Activated CD4-positive, alpha-beta T cell treated with anti-CD3 and anti-CD28 coated beads, Interleukin-2, amount 10 ng/mL, durations not matched to agents 7 days and 5 days (primary cell): ENCODE measurements at regions not wholly inside any gene's neighbourhood (a gene's known extent, or its start where the extent isn't known, plus 50 kb on each side); places are given as distances from the start of the nearest gene placed in this dataset.
"Not testable (repeated sequence)": the region's sequence is repeated elsewhere in the genome, so short reads cannot be mapped to it uniquely, and the experiment has no call there.

ENCODE experiments used
- CTCF ChIA-PET: fragments of 350-600 bp; sonication (Branson Sonifier 250); formaldehyde crosslinking; loops from one replicate; lab custom pipeline; 2021; ENCODE audit warnings: antibody characterized with exemption; lab: Charles Lee
- POLR2A ChIA-PET: fragments of 350-600 bp; sonication (Branson Sonifier 250); formaldehyde crosslinking; loops from one replicate; lab custom pipeline; 2021; ENCODE audit warnings: antibody characterized with exemption; lab: Charles Lee
- DNase-seq: peaks from one replicate; pipeline ENCODE4 v3.0.0-alpha.2; 2020
- H3K27ac Mint-ChIP-seq: one replicate; pipeline ENCODE4 v1.8.0; 2021; ENCODE audit warnings: mild to moderate bottlenecking, moderate library complexity, mixed read lengths
- H3K27me3 Mint-ChIP-seq: one replicate; pipeline ENCODE4 v1.8.0; 2021; ENCODE audit warnings: mixed read lengths
- H3K36me3 Mint-ChIP-seq: one replicate; pipeline ENCODE4 v1.8.0; 2021; ENCODE audit warnings: low read depth, mixed read lengths
- H3K4me1 Mint-ChIP-seq: one replicate; pipeline ENCODE4 v1.8.0; 2021; ENCODE audit warnings: mixed read lengths
- H3K4me3 Mint-ChIP-seq: one replicate; pipeline ENCODE4 v1.8.0; 2021; ENCODE audit warnings: mild to moderate bottlenecking, moderate library complexity, mixed read lengths
- H3K9me3 Mint-ChIP-seq: one replicate; pipeline ENCODE4 v1.8.0; 2021; ENCODE audit warnings: mixed read lengths

DNA sequence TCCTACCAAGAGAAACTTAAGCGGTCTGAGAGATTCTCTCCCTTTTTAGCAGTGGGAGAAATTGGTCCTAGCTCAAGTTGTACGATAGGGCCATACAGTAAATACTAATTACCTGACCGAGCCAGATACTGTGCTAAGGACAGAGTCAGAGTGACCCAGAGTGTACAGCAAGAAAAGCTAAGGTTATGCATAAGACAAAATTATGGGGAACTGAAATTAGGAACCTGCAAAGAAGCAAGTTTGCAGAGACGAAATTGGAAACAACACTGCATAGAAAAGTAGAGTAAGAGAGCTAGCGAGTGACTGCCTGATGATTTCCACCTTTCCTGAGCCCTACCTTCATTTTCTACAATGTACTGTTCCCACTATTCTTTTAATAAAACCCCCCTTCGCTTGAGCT lies 278.1 kb downstream of the NKX6-1 start:
- Mint-ChIP-seq H3K27ac (no peak overlapping the region), H3K4me3 (no peak overlapping the region), H3K9me3 (no peaks in the 10 kb centered on the region), H3K4me1 (no peaks in the 10 kb centered on the region), H3K27me3 (no peaks in the 10 kb centered on the region), H3K36me3 (no peaks in the 10 kb centered on the region)
- POLR2A ChIA-PET: no interaction called here
- no peak for DNase-seq
- CTCF ChIA-PET: no interaction called here

DNA sequence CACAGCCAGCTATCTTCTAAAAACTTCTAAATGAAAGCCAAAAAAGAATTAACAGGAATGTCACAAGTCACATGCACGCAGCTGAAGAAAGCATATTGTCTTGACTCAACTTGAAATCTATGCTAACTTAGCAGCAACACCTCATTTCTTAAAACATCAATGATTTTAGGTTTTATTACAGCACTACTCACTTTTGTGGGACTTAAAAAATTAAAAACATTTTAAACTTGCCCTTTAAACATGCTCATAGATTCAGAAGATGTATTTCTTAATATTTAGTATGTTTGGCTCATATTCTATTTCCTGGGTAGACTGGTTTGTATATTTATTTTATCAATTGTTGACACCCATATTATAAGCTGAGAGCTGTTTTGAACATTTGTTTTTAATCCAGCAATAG lies 279.4 kb downstream of the NKX6-1 start:
- Mint-ChIP-seq H3K4me1 (no peaks in the 10 kb centered on the region), H3K4me3 (no peak overlapping the region), H3K27ac (no peak overlapping the region), H3K27me3 (no peaks in the 10 kb centered on the region), H3K36me3 (no peaks in the 10 kb centered on the region), H3K9me3 (no peaks in the 10 kb centered on the region)
- no peak for DNase-seq
- CTCF ChIA-PET: no interaction called here
- POLR2A ChIA-PET: no interaction called here

DNA sequence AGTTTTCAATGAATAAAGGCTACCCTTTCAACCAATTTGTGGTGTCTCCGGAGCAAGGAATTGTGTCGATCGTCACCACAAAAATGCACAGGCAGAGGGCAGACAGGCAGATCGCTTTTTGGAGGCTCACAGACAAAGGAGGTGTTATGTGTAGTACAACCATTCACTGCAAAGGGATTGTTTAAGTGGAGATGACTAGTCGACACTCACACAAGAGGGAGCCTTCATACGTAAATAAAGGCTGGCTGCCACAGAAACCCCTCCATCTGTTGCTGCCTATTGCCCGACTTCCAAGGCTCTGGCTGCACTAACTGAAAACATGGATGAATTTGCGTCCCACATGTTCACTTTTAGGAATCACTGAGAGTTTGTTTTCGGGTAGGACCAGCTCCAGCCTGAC lies 281.1 kb downstream of the NKX6-1 start:
- H3K9me3 Mint-ChIP-seq: no peaks in the 10 kb centered on the region
- no peaks in the 10 kb centered on the region for H3K27me3 Mint-ChIP-seq
- no peak overlapping the region for H3K27ac Mint-ChIP-seq
- POLR2A ChIA-PET: no interaction called here
- H3K36me3 Mint-ChIP-seq: no peaks in the 10 kb centered on the region
- no peaks in the 10 kb centered on the region for H3K4me1 Mint-ChIP-seq
- no peak overlapping the region for H3K4me3 Mint-ChIP-seq
- CTCF ChIA-PET: no interaction called here
- DNase-seq: no peak

DNA sequence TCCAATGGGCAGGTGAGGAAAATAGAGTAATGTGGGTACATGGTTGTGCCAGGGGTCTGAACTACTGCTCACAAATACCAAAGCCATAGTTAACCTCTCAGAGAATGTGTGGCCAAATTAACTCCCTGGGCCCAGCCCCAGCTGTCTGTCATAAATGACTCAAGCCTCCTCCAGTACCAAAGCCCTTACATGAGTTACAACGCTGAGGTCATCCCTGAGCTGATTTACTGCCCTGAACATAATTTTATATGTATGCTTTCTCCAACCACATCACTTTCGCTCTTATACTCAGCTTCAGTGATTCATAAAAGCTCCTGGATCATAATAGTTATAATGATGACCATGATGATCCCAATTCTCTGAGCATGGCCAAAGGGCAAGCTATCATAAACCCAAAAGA lies 283.9 kb downstream of the NKX6-1 start:
- no peak overlapping the region for H3K4me3 Mint-ChIP-seq
- no peak overlapping the region for H3K27ac Mint-ChIP-seq
- no peaks in the 10 kb centered on the region for H3K27me3 Mint-ChIP-seq
- H3K36me3 Mint-ChIP-seq: no peaks in the 10 kb centered on the region
- POLR2A ChIA-PET: interaction anchor here (0.7 kb wide), 1 partner anchor 327 kb away, joined by 3 read pairs; no protein-coding TSS in a partner anchor
- no peaks in the 10 kb centered on the region for H3K4me1 Mint-ChIP-seq
- CTCF ChIA-PET: no interaction called here
- DNase-seq: no peak
- no peaks in the 10 kb centered on the region for H3K9me3 Mint-ChIP-seq

DNA sequence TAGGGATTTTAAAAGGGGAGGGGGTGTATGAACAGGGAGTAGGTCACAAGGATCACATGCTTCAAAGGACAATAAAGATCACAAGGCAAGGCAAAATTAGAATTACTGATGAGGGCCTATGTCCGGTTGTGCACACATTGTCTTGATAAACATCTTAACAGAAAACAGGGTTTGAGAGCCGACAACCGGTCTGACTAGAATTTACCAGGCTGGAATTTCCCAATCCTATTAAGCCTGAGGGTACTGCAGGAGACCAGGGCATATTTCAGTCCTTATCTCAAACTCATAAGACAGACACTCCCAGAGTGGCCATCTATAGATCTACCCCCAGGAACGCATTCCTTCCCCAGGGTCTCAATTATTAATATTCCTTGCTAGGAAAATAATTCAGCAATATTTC lies 292.9 kb downstream of the NKX6-1 start:
- POLR2A ChIA-PET, H3K27ac Mint-ChIP-seq, H3K27me3 Mint-ChIP-seq, H3K4me1 Mint-ChIP-seq, DNase-seq, CTCF ChIA-PET, H3K4me3 Mint-ChIP-seq, H3K36me3 Mint-ChIP-seq, H3K9me3 Mint-ChIP-seq: not testable (repeated sequence)

DNA sequence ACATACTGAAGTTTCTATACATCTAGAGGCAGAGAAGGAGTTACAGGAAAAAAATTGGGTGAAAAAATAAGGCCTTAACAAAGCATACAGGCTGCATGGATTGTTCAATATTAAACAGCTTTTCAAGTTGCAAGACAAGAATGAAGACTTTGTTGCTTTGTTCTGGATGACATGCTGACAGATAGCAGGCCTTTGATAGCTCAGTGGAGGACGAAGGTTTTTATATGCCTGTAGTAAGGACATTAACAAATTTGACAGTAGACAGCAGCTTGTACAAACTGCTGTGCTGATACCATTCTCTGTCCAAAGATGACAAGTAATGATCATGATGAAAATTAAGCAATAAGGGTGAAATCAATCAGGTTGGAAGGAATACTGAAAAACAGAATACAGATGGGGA lies 309.9 kb downstream of the NKX6-1 start:
- ChIA-PET CTCF (no interaction called here), POLR2A (no interaction called here)
- Mint-ChIP-seq H3K4me1 (no peaks in the 10 kb centered on the region), H3K27ac (no peak overlapping the region), H3K36me3 (no peaks in the 10 kb centered on the region), H3K9me3 (no peaks in the 10 kb centered on the region), H3K27me3 (no peaks in the 10 kb centered on the region), H3K4me3 (no peak overlapping the region)
- no peak for DNase-seq

DNA sequence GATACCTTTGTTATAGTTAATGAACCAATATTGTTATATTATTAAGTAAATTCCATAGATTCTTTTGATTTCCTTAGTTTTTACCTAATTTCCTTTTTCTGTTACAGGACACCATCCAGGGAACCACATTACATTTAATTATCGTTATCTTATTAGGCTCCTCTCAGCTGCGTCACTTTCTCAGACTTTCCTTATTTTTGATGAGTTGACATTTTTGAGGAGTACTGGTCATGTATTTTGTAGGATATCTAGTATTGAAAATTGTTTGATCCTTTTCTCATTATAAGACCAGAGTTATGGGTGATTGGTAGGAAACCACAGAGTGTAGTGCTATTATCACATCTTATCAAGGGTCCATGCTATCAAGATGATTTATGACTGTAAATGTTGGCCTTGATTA lies 319.7 kb downstream of the NKX6-1 start:
- CTCF ChIA-PET: no interaction called here
- no peak overlapping the region for H3K4me3 Mint-ChIP-seq
- no peaks in the 10 kb centered on the region for H3K9me3 Mint-ChIP-seq
- H3K4me1 Mint-ChIP-seq: no peaks in the 10 kb centered on the region
- DNase-seq: no peak
- H3K27ac Mint-ChIP-seq: no peak overlapping the region
- H3K27me3 Mint-ChIP-seq: no peaks in the 10 kb centered on the region
- POLR2A ChIA-PET: no interaction called here
- no peaks in the 10 kb centered on the region for H3K36me3 Mint-ChIP-seq

DNA sequence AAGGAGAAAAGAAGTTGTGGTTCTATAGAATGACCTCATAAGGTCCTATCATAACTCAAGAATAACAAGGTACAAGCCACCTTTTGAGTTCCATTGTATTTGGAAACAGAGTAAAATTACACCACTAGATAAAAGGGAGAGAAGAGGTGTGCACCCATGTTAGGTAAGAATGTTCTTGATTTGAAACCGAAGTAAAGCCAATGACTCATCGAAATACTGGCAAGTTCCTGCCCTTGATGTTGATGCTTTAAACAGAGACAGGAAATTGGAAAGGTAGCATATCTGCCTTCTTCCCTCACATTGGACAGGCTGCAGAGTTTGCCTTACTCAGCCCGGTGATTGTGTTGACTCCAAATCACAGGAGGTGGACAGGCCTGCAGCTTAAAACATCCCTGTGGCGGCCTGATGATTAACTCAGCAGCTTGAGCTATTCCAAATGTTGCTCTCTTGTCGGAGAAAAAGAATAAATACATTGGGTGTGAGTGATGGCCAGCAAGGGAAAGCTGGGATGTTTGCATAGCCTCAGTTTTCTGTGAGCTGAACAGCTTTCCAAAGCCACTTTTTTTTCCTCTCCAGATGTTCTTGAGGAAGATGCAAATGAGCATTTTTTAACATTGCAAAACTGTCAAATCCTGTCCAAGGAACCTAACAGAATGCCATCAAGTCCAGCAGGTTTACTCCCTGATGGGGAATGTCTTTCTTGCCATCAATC lies 321.1 kb downstream of the NKX6-1 start:
- no peaks in the 10 kb centered on the region for H3K36me3 Mint-ChIP-seq
- no peaks in the 10 kb centered on the region for H3K9me3 Mint-ChIP-seq
- DNase-seq: no peak
- H3K4me1 Mint-ChIP-seq: no peaks in the 10 kb centered on the region
- H3K27ac Mint-ChIP-seq: no peak overlapping the region
- no peak overlapping the region for H3K4me3 Mint-ChIP-seq
- no peaks in the 10 kb centered on the region for H3K27me3 Mint-ChIP-seq
- POLR2A ChIA-PET: no interaction called here
- CTCF ChIA-PET: interaction anchor here (0.7 kb wide), 1 partner anchor 27 kb away, joined by 6 read pairs; no protein-coding TSS in a partner anchor

DNA sequence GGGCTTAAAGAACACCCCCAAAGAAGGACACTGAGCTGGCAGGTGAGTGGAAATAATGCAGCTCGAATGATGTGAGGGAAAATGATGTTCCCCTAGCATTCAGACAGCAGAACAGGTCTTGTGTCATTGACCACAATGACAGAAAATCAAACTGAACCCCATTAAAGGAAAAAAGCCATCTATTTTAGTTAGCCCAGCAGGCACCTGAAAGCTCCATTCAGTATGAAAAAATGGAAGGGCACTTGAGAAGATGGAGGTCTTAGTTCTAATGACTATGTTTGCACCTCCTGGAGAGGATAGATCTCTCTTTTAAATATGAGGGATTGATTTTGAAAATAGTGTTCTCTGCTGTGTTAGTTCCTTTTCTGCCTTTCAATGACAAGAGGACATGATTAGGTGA lies 323.1 kb downstream of the NKX6-1 start:
- POLR2A ChIA-PET: no interaction called here
- H3K4me3 Mint-ChIP-seq: no peak overlapping the region
- no peaks in the 10 kb centered on the region for H3K27me3 Mint-ChIP-seq
- H3K4me1 Mint-ChIP-seq: no peaks in the 10 kb centered on the region
- CTCF ChIA-PET: no interaction called here
- no peaks in the 10 kb centered on the region for H3K9me3 Mint-ChIP-seq
- no peak for DNase-seq
- H3K27ac Mint-ChIP-seq: no peak overlapping the region
- no peaks in the 10 kb centered on the region for H3K36me3 Mint-ChIP-seq

DNA sequence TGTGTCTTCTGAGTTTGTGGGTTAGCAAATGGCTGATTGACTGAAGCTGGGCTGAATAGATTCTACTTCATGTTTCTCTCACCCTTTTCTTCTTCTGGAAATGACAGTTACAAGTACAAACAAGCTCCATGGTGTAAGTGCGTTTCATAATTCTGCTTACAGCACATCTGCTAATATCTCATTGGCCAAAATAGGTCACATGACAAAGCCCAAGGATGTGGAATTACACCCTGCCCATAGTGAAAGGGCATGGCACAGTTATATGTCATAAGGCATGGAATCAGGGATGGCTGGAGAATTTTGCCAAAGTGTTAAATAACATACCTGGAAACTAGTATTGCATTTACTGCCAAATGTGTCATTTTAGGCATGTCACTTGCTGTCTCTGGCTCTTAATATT lies 327.2 kb downstream of the NKX6-1 start:
- no peak overlapping the region for H3K27ac Mint-ChIP-seq
- DNase-seq: no peak
- no peak overlapping the region for H3K4me3 Mint-ChIP-seq
- H3K4me1 Mint-ChIP-seq: no peaks in the 10 kb centered on the region
- ChIA-PET CTCF (no interaction called here), POLR2A (no interaction called here)
- H3K9me3 Mint-ChIP-seq: no peaks in the 10 kb centered on the region
- no peaks in the 10 kb centered on the region for H3K36me3 Mint-ChIP-seq
- H3K27me3 Mint-ChIP-seq: no peaks in the 10 kb centered on the region

DNA sequence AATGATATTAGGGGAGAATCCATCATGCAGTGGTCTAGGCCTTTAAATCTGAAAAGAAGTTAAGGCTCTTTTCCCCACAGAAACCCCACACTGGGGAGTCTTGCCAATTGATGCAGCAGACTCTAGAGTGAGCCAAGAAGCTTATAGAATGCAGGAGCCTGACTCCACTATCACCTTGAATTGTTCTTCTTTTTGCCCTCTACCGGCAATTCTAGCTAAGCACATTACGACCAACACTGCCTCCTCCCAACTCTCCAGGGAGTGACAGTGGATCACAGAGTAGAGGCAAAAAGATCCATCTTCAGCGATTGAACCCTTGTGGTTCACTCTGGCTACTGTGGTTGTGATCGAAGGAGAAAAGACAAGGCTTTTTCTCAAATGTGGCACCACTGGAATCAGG lies 331.5 kb downstream of the NKX6-1 start:
- DNase-seq: no peak
- POLR2A ChIA-PET: no interaction called here
- no peak overlapping the region for H3K27ac Mint-ChIP-seq
- CTCF ChIA-PET: no interaction called here
- H3K36me3 Mint-ChIP-seq: no peaks in the 10 kb centered on the region
- no peaks in the 10 kb centered on the region for H3K4me1 Mint-ChIP-seq
- peaks cover 3% of the 10 kb centered on the region for H3K27me3 Mint-ChIP-seq
- H3K9me3 Mint-ChIP-seq: no peaks in the 10 kb centered on the region
- H3K4me3 Mint-ChIP-seq: no peak overlapping the region

DNA sequence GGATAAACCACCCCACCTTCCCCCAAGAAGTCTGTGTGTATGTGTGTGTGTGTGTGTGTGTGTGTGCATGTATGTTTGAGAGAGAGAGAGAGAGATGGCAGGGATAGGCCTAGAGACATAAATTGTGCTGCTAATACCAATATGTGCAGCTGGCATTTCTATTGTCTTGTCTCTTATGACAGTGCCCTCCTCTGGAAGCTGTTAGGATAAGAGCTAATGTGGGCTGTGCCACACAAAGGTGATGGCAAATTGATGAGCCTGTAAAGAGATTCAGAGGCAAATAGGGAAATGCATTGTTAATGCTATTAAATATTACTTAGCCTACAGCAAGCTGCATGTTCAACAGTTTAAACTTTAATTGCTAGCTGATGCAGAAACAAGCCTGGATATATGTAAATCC lies 332.0 kb downstream of the NKX6-1 start:
- no peaks in the 10 kb centered on the region for H3K9me3 Mint-ChIP-seq
- H3K27me3 Mint-ChIP-seq: peaks cover 7% of the 10 kb centered on the region
- no peak overlapping the region for H3K27ac Mint-ChIP-seq
- H3K4me3 Mint-ChIP-seq: no peak overlapping the region
- H3K4me1 Mint-ChIP-seq: no peaks in the 10 kb centered on the region
- ChIA-PET POLR2A (no interaction called here), CTCF (no interaction called here)
- DNase-seq: no peak
- no peaks in the 10 kb centered on the region for H3K36me3 Mint-ChIP-seq

DNA sequence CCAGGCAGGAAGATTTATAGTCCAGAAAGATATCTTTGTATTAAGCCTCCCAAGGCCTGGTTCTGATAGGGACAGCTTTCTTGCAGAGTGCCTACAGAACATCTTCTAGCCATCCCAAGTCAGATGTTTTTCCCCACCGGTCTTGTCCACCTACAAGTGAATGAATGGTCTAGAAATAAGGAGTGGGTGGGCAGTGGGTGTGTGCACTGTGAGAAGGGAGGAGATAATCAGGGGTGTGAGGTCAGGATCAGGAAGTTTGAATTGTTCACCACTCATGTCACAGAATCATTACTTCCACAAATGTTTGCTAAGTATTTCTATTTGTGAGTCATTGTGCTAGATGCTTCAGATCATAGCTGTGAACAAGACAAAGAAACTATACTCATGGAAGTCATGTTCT lies 332.6 kb downstream of the NKX6-1 start:
- Mint-ChIP-seq H3K4me1 (no peaks in the 10 kb centered on the region), H3K9me3 (no peaks in the 10 kb centered on the region), H3K4me3 (no peak overlapping the region), H3K27ac (no peak overlapping the region), H3K27me3 (peaks cover 8% of the 10 kb centered on the region), H3K36me3 (no peaks in the 10 kb centered on the region)
- POLR2A ChIA-PET: no interaction called here
- no peak for DNase-seq
- CTCF ChIA-PET: no interaction called here

DNA sequence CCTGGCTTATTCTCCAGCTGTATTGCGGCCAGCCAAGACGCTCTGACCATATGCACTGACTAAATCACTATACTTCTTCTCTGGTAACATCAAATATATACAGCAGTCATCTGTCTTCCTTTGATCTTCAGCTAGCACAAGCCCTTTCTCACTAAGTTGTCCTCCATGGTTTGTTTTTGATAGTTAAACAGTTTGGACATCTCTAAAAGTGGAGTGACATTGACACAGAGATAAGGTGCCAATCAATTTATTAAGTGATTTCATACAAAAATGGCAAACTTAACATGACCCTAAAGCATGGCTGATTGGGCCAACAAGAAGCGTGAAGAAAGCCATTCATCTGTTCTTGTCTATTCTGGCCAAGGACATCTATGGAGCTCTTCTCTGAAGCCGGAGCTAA lies 334.9 kb downstream of the NKX6-1 start:
- Mint-ChIP-seq H3K4me3 (no peak overlapping the region), H3K9me3 (no peaks in the 10 kb centered on the region), H3K27me3 (peaks cover 13% of the 10 kb centered on the region), H3K4me1 (no peaks in the 10 kb centered on the region), H3K27ac (no peak overlapping the region), H3K36me3 (no peaks in the 10 kb centered on the region)
- POLR2A ChIA-PET: no interaction called here
- no peak for DNase-seq
- CTCF ChIA-PET: no interaction called here
